Stromal cell of bone marrow (primary cell): ENCODE measurements at regions not wholly inside any gene's neighbourhood (a gene's known extent, or its start where the extent isn't known, plus 50 kb on each side); places are given as distances from the start of the nearest gene placed in this dataset.
"Not testable (repeated sequence)": the region's sequence is repeated elsewhere in the genome, so short reads cannot be mapped to it uniquely, and the experiment has no call there.

ENCODE experiments used
- DNase-seq: peaks from one replicate; pipeline ENCODE4 v3.0.0-alpha.2; 2012; ENCODE audit warnings: low read depth

GRCh38 chr12:65734226-65734625, 90.1 kb upstream of the HMGA2 start:
- DNase-seq, result no peak

GRCh38 chr12:65739606-65740005, 84.7 kb upstream of the HMGA2 start:
- no peak for DNase-seq

DNA sequence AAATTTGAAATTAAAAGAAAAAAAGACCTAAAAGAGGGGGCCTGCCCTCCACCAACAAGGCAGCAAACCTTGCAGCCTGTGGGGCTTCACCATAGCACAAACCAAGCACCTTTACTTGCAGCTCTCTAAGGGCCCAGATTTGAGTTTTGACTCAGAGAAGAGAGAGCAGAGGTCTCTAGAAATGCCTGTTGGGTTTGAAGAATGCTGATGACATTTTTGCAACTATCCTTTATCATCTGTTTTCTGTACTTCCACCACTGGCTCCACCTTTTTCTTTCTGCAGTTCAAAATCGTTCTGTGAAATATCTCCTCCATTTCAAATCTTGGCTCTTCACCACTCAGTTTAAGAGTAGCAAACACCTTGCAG, 83.8 kb upstream of the HMGA2 start:
- DNase-seq, result no peak

DNA sequence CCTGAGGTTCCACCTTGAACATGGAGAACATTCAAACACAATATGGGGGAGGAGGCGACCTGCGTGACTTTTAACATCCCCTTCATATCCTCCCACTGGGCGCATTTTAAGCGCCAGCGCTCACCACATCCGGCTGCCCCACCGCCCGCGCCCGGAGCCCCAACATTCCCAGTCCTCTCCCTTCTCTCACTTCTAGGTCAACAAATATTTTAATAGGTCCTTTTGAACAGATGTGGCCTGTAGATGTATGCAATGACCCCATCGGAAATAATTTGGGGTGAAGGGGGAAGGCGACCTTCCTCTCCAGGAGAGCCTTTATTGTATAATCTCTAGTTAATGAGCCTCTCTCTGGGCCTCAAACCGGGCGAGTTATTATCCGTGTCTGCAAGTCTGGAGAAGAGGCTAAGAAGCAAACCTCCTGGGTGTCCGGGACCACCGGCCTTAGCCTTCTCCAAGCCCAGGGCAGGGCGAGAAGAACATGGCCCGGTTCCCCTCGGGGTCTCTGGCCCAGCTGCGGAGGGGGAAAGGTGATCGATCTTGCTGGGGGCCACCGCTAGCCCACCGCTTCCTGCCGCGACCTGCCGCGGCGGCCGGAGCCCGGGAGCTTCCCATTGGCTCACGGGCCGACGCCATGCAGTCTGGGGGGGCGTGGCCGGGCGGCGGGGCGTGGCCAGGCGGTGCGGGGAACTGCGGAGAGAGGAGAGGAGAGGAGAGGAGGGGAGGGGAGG, 83.2 kb upstream of the HMGA2 start:
- peak; percentile 72 for DNase-seq

- DNase-seq, result no peak
These were observed 82.6 kb upstream of the HMGA2 start for GRCh38 chr12:65741656-65742017.

DNA sequence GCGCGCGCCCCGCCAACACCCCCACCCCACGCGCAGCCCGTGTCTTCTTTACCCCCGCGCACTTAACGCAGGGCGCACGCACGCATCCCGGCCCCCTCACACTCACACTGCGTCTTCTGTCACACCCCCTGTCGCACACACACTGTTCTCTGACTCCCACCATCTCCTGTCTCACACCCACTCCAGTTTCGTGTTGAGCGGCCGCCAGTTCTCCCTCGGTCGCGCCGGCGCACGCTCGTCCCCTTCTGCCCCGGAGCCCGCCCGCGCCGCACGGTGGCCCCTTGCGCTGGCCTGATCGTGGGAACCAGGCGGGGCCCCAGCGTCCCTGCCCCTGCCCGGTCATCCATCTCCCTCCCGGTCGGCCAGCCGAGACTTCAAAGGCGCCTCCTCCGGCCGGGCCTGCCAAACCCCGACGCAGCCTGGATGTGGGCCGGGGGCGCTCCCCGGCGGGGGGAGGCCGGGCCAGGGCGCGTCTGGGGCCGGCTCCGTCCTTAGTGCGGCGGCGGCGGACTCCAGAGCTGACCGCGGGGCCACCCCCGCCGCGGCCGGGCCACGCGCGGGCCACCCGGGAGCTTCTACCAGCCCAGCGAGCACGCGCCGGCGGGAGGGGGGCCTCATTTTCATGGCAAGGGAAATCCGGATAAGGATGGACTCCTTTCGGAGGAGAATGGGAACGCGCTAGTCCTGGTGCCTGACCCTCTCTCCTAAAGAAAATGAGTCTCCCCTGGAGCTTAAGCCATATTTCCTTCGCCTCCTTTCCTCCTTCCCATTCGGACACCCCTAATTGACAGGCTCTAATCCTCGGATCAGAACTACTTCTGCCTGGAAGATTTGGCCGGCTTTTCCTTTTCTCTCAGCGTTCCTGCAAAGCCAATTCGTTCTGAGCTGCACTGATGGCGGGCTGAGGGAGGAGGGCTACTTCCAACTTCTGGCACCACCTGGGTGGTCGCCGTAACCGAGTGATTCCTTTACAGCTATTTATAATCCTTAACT, 82.0 kb upstream of the HMGA2 start:
- DNase-seq, result peak; percentile 27

GRCh38 chr12:65744236-65744840, 79.9 kb upstream of the HMGA2 start:
- DNase-seq, result not testable (repeated sequence)

DNA sequence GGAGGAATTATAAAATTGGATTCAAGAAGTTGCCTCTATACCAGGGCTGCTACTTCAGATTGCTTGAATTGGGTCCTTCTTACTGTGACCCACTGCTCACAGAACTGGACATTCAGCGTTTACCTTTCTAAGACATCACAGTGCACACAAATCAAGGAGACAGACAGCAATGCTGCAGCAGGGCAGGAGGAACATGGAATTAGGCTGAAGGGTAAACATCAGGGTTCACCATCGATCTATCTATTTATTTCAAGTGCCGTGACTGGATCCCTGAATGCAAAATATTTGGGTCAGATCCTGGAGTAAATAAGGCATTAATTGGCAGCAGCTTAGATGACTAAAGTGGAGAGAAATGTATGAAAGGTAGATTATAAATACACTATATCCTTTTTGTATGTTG, 76.9 kb upstream of the HMGA2 start:
- no peak for DNase-seq

- DNase-seq, result no peak
These were observed 76.0 kb upstream of the HMGA2 start for GRCh38 chr12:65748332-65748731.

DNA sequence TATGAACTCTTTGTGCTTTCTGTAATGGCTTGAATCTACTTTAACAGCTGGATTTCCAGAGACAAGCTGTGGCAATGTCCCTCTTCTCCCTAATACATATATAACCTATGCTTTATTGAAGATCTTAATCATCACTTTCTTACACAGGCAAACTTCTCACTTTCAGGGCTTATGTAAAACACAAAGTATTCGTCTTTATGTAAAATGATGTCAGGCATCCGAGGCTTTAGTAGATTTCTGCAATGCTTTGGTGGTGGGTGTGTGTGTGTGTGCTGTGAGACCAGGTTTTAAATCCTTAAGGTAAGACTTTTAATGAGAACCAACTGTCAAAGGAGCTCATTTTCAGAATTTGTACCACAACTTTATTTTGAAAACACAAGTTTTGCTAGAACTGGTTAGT, 70.0 kb upstream of the HMGA2 start:
- DNase-seq, result no peak

DNA sequence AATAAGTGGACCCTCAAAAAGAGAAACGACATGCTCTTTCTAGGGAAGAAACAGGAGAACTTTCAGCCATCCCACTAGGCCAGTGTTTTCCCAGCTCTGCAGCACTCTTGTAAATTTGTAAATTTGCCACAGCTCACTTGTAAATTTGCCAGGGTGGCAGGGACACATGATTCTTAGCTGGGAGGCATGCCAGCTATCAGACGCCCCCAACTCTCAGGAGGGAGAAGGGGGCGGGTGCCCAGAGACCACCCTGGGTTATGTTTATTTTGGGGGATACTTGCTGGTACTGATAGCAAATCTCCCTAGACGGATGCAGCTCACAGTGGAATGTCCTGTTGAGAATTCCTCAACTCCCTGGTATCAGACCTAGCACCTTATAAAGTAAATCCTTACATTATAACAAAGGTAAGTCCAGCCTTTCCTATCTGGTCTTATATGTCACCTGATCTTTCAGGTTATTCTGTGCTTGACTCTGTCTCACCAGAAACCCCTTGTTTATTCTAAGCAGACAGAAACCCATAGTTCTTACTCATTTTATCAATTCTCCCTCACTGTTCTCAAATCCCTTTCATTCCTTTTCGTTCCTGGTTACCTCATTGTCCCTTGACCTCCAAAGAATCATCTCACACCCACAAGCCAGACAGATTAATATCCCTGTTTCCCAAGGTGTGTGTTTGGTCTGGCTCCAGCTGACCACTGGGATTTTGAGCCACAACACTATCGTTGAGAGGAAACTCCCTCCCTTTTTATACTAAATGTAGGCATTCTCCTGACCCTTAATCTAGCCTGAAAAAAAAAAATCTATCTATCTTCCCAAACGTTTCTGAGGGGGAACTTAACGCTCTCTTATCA, 69.3 kb upstream of the HMGA2 start:
- no peak for DNase-seq

DNA sequence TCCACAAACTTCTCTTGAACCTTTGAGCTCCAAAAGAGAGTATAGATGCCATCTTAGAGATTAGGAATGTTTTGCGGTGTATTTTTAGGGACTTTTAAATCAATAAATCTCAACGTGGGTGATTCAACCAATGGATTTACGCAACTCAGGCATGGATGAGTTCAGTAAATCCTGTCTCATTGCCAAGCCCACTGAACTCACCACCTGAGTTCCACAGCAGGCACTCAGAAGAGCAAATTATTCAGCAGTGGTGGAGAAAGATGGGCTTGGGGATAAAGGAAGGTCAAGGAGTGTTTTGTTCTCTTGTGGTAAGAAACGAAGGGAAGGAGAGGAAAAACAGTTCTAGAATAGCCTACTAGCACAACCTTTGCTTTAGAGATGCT, 68.7 kb upstream of the HMGA2 start:
- DNase-seq, result no peak

GRCh38 chr12:65756267-65756666, 68.0 kb upstream of the HMGA2 start:
- no peak for DNase-seq

GRCh38 chr12:65756956-65757511, 67.2 kb upstream of the HMGA2 start:
- DNase-seq, result no peak

GRCh38 chr12:65758401-65758800, 65.9 kb upstream of the HMGA2 start:
- no peak for DNase-seq

- no peak for DNase-seq
These were observed 64.5 kb upstream of the HMGA2 start for GRCh38 chr12:65759735-65760134.

GRCh38 chr12:65761301-65761700, 63.0 kb upstream of the HMGA2 start:
- no peak for DNase-seq

DNA sequence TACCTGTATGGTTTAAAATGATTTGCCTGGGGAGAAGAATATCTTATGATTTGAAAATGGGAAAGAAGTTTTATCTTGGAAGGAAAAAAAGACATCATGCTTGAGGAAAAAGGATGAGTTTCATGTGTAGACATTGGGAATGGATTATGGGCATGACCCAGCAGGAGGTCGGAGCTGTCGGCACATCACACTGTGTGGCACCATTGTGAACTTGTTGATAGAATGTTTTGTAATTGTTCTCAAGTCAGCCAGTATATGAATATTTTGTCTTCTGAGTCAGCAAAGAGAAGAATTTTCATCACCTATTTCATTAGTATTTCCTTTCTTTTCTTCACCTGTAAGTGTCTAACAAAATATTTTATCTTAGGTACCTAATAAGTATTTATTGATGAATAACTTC, 60.0 kb upstream of the HMGA2 start:
- no peak for DNase-seq

DNA sequence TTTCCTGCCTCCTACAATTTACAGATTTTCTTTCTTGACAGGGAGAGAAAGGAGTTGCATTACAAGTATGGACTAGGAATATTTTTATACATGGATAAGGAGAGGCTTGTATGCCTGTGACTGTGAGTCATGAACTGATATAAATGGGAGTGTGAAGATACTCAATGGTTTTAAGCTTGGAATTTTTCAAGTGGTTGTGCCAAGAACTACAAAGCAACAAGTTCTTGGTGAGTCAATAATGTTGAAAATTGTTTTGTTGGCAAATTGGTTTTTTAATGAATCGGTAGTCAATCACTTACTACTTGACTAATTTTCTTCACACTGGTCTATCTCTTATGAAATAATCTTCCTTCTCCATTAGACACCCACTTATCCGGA, 58.9 kb upstream of the HMGA2 start:
- peak; percentile 54 for DNase-seq

DNA sequence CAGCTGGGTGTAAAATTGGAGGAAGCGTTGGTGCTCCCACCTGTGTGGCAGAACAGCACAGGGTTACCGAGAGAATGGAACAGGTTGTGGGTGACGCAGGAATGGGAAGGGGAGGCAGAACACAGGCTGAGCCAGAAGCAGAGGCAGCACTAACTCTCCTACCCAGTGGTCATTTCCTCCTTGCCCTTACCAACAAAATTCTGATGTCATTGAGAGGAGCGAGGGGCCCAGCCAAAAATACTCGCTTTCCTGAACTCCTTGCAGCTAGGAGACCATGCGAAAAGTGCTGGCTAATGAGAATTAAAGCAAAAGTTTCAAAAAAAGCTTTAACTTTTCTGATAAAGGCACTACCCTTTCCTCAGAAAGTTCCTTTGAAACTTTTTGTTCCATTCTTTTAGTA, 54.4 kb upstream of the HMGA2 start:
- DNase-seq, result no peak
